ENCODE measurements at regions not wholly inside any gene's neighbourhood (a gene's known extent, or its start where the extent isn't known, plus 50 kb on each side); places are given as distances from the start of the nearest gene placed in this dataset.

- no peak overlapping the region for H3K4me3 ChIP-seq (ENCODE audit: control insufficient read depth, low read depth, low read length)
- TF ChIP-seq CTCF (conservative IDR thresholded peaks at IDR 0.05; ENCODE audit: control insufficient read depth, insufficient read depth, low read depth, low read length) = no peak
- DNase-seq (ENCODE audit: low read depth) = no peak
Observed at GRCh38 chr2:45236268-45236667, 227.0 kb upstream of the SIX2 start.

GRCh38 chr2:45233301-45233700, 224.0 kb upstream of the SIX2 start:
- peak; percentile 39 for DNase-seq (ENCODE audit: low read depth)
- H3K4me3 ChIP-seq (ENCODE audit: control insufficient read depth, low read depth, low read length) = no peak overlapping the region
- no peak for TF ChIP-seq CTCF (conservative IDR thresholded peaks at IDR 0.05; ENCODE audit: control insufficient read depth, insufficient read depth, low read depth, low read length)

- DNase-seq (ENCODE audit: low read depth) = no peak
- no peak overlapping the region for H3K4me3 ChIP-seq (ENCODE audit: control insufficient read depth, low read depth, low read length)
- no peak for TF ChIP-seq CTCF (conservative IDR thresholded peaks at IDR 0.05; ENCODE audit: control insufficient read depth, insufficient read depth, low read depth, low read length)
Observed at GRCh38 chr2:45232818-45233217, 223.6 kb upstream of the SIX2 start.

GRCh38 chr2:45229411-45229810, 220.2 kb upstream of the SIX2 start:
- no peak for DNase-seq (ENCODE audit: low read depth)
- TF ChIP-seq CTCF (conservative IDR thresholded peaks at IDR 0.05; ENCODE audit: control insufficient read depth, insufficient read depth, low read depth, low read length) = no peak
- no peak overlapping the region for H3K4me3 ChIP-seq (ENCODE audit: control insufficient read depth, low read depth, low read length)

GRCh38 chr2:45227347-45227746, 218.1 kb upstream of the SIX2 start:
- DNase-seq (ENCODE audit: low read depth) = no peak
- no peak overlapping the region for H3K4me3 ChIP-seq (ENCODE audit: control insufficient read depth, low read depth, low read length)
- TF ChIP-seq CTCF (conservative IDR thresholded peaks at IDR 0.05; ENCODE audit: control insufficient read depth, insufficient read depth, low read depth, low read length) = no peak

- DNase-seq (ENCODE audit: low read depth) = no peak
- H3K4me3 ChIP-seq (ENCODE audit: control insufficient read depth, low read depth, low read length) = no peak overlapping the region
- TF ChIP-seq CTCF (conservative IDR thresholded peaks at IDR 0.05; ENCODE audit: control insufficient read depth, insufficient read depth, low read depth, low read length) = no peak
Observed at GRCh38 chr2:45224993-45225380, 215.7 kb upstream of the SIX2 start.

GRCh38 chr2:45224321-45224992, 215.2 kb upstream of the SIX2 start:
- no peak for DNase-seq (ENCODE audit: low read depth)
- no peak overlapping the region for H3K4me3 ChIP-seq (ENCODE audit: control insufficient read depth, low read depth, low read length)
- TF ChIP-seq CTCF (conservative IDR thresholded peaks at IDR 0.05; ENCODE audit: control insufficient read depth, insufficient read depth, low read depth, low read length) = no peak
